Epithelial cell of proximal tubule (primary cell): ENCODE measurements at regions not wholly inside any gene's neighbourhood (a gene's known extent, or its start where the extent isn't known, plus 50 kb on each side); places are given as distances from the start of the nearest gene placed in this dataset.
"Not testable (repeated sequence)": the region's sequence is repeated elsewhere in the genome, so short reads cannot be mapped to it uniquely, and the experiment has no call there.

Experiments used
- DNase-seq: peaks from one replicate; pipeline ENCODE4 v3.0.0-alpha.2; 2011; ENCODE audit warnings: low read depth
- H3K4me3 ChIP-seq: 2 replicates; pipeline ENCODE4 v1.5.1; 2011; ENCODE audit warnings: low read depth, mild to moderate bottlenecking, low read length
- CTCF ChIP-seq: conservative IDR thresholded peaks from 2 replicates; pipeline ENCODE4 v1.5.1; 2012; ENCODE audit warnings: low read depth, mild to moderate bottlenecking, low read length

- H3K4me3 ChIP-seq, result no peak overlapping the region
- TF ChIP-seq CTCF, result no peak
- DNase-seq, result no peak
Measured at GRCh38 chr6:101163611-101164010, 229.9 kb upstream of the GRIK2 start.

GRCh38 chr6:101167638-101168037, 225.9 kb upstream of the GRIK2 start:
- no peak overlapping the region for H3K4me3 ChIP-seq
- no peak for TF ChIP-seq CTCF
- no peak for DNase-seq

- not testable (repeated sequence) for H3K4me3 ChIP-seq, DNase-seq
Measured at GRCh38 chr6:101171049-101171448, 222.5 kb upstream of the GRIK2 start.

GRCh38 chr6:101178748-101179147, 214.8 kb upstream of the GRIK2 start:
- H3K4me3 ChIP-seq, result no peak overlapping the region
- DNase-seq, result no peak
- TF ChIP-seq CTCF, result no peak

DNA sequence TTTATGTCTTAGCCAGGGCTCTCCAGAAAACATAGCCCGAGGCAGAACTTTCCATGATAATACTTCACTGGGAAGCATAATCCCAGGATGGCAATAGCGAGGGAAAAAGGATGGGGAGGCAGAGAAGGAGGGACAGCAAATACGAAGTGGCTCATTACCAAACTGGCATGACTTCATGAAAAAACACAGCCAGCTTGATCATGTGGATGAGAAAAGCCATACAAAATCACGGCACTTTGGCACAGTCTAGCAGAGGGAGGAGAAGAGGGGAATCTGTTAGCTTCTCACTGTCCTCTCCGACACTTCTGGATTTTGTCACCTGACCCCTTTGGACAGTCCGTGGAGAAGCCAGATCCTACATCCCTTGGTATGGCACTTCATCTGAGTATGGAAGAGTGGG, 212.5 kb upstream of the GRIK2 start:
- no peak for TF ChIP-seq CTCF
- H3K4me3 ChIP-seq, result no peak overlapping the region
- no peak for DNase-seq

DNA sequence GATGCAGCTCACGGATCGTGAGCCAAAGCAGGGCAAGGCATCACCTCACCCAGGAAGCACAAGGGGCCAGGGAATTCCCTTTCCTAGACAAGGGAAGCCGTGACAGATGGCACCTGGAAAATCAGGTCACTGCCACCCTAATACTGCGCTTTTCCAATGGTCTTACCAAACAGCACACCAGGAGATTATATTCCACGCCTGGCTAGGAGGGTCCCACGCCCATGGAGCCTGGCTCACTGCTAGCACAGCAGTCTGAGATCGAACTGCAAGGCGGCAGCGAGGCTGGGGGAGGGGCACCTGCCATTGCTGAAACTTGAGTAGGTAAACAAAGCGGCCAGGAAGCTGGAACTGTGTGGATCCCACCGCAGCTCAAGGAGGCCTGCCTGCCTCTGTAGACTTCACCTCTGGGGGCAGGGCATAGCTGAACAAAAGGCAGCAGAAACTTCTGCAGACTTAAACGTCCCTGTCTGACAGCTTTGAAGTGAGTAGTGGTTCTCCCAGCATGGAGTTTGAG, 205.2 kb upstream of the GRIK2 start:
- not testable (repeated sequence) for DNase-seq, H3K4me3 ChIP-seq

DNA sequence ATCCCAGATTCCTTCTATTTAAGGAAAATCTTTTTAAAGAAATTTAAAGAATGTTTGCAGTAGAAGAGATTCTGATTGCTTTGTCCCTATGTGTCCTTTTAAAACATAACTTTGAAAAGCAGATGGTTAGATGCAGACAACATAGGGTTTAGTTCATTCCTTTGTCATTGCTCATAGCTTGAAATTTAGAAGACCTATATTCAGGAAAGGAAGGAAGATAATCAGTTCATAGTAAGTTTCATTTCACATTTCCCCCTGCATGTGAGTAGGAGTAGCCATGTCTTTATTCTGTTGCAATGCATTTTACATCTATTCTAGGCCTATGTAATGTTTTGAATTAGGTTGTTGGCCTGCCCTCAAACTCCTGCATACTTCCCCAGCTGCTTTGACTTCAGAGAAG, 197.9 kb upstream of the GRIK2 start:
- H3K4me3 ChIP-seq, result no peak overlapping the region
- no peak for DNase-seq
- no peak for TF ChIP-seq CTCF

GRCh38 chr6:101199441-101199840, 194.1 kb upstream of the GRIK2 start:
- no peak for DNase-seq
- no peak for TF ChIP-seq CTCF
- no peak overlapping the region for H3K4me3 ChIP-seq
